PFSK-1 (cell line): ENCODE measurements at regions not wholly inside any gene's neighbourhood (a gene's known extent, or its start where the extent isn't known, plus 50 kb on each side); places are given as distances from the start of the nearest gene placed in this dataset.

Source experiments
- POLR2AphosphoS5 ChIP-seq: IDR thresholded peaks from 2 replicates; pipeline ENCODE4 v1.6.1; 2012; ENCODE audit warnings: low read depth, mild to moderate bottlenecking, control low read depth, low read length, moderate library complexity
- TF ChIP-seq, protein P1 (sequence below), 2 experiments: IDR thresholded peaks; 2 replicates each; pipeline versions ENCODE4 v1.6.1 to v1.8.0; 2011 to 2012; ENCODE audit warnings: low read depth in 2 of 2, low read length in 2 of 2, control low read depth in 1 of 2, inconsistent platforms in 1 of 2, mild to moderate bottlenecking in 1 of 2, moderate library complexity in 1 of 2; ENCODE audit not compliant: insufficient read depth in 1 of 2

GRCh38 chr3:113129168-113129567 is 82.2 kb upstream of the BOC start:
- TF ChIP-seq, protein P1, sequence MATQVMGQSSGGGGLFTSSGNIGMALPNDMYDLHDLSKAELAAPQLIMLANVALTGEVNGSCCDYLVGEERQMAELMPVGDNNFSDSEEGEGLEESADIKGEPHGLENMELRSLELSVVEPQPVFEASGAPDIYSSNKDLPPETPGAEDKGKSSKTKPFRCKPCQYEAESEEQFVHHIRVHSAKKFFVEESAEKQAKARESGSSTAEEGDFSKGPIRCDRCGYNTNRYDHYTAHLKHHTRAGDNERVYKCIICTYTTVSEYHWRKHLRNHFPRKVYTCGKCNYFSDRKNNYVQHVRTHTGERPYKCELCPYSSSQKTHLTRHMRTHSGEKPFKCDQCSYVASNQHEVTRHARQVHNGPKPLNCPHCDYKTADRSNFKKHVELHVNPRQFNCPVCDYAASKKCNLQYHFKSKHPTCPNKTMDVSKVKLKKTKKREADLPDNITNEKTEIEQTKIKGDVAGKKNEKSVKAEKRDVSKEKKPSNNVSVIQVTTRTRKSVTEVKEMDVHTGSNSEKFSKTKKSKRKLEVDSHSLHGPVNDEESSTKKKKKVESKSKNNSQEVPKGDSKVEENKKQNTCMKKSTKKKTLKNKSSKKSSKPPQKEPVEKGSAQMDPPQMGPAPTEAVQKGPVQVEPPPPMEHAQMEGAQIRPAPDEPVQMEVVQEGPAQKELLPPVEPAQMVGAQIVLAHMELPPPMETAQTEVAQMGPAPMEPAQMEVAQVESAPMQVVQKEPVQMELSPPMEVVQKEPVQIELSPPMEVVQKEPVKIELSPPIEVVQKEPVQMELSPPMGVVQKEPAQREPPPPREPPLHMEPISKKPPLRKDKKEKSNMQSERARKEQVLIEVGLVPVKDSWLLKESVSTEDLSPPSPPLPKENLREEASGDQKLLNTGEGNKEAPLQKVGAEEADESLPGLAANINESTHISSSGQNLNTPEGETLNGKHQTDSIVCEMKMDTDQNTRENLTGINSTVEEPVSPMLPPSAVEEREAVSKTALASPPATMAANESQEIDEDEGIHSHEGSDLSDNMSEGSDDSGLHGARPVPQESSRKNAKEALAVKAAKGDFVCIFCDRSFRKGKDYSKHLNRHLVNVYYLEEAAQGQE (IDR thresholded peaks at IDR 0.05; ENCODE audit: insufficient read depth in 1 of 2, low read depth in 2 of 2, low read length in 2 of 2) = no peak
- TF ChIP-seq POLR2AphosphoS5 = no peak
